ENCODE measurements at regions not wholly inside any gene's neighbourhood (a gene's known extent, or its start where the extent isn't known, plus 50 kb on each side); places are given as distances from the start of the nearest gene placed in this dataset.
"Not testable (repeated sequence)": the region's sequence is repeated elsewhere in the genome, so short reads cannot be mapped to it uniquely, and the experiment has no call there.

GRCh38 chr9:74107692-74108091, 389.4 kb upstream of the RORB start:
- DNase-seq, result no peak

- no peak for DNase-seq
Measured at GRCh38 chr9:74115976-74116375, 381.2 kb upstream of the RORB start.

GRCh38 chr9:74117151-74117550, 380.0 kb upstream of the RORB start:
- no peak for DNase-seq

GRCh38 chr9:74117731-74118130, 379.4 kb upstream of the RORB start:
- no peak for DNase-seq

- no peak for DNase-seq
Measured at GRCh38 chr9:74120061-74120460, 377.1 kb upstream of the RORB start.

GRCh38 chr9:74120470-74120869, 376.7 kb upstream of the RORB start:
- DNase-seq, result no peak

GRCh38 chr9:74122216-74122615, 374.9 kb upstream of the RORB start:
- DNase-seq, result no peak

- no peak for DNase-seq
Measured at GRCh38 chr9:74122661-74123060, 374.5 kb upstream of the RORB start.

GRCh38 chr9:74125941-74126340, 371.2 kb upstream of the RORB start:
- no peak for DNase-seq

GRCh38 chr9:74132986-74133385, 364.1 kb upstream of the RORB start:
- DNase-seq, result no peak

GRCh38 chr9:74133921-74134320, 363.2 kb upstream of the RORB start:
- DNase-seq, result no peak

- no peak for DNase-seq
Measured at GRCh38 chr9:74138182-74138581, 359.0 kb upstream of the RORB start.

- no peak for DNase-seq
Measured at GRCh38 chr9:74140141-74140540, 357.0 kb upstream of the RORB start.

GRCh38 chr9:74147906-74148305, 349.2 kb upstream of the RORB start:
- no peak for DNase-seq

GRCh38 chr9:74172874-74173273, 324.3 kb upstream of the RORB start:
- DNase-seq, result no peak

- no peak for DNase-seq
Measured at GRCh38 chr9:74173284-74173683, 323.9 kb upstream of the RORB start.

GRCh38 chr9:74197771-74198170, 299.4 kb upstream of the RORB start:
- DNase-seq, result not testable (repeated sequence)

- DNase-seq, result no peak
Measured at GRCh38 chr9:74205056-74205455, 292.1 kb upstream of the RORB start.

GRCh38 chr9:74218385-74219063, 278.6 kb upstream of the RORB start:
- DNase-seq, result no peak

GRCh38 chr9:74220327-74220726, 276.8 kb upstream of the RORB start:
- DNase-seq, result no peak

GRCh38 chr9:74236857-74237256, 260.3 kb upstream of the RORB start:
- no peak for DNase-seq

- no peak for DNase-seq
Measured at GRCh38 chr9:74245866-74246497, 251.2 kb upstream of the RORB start.

GRCh38 chr9:74255489-74255984, 241.6 kb upstream of the RORB start:
- no peak for DNase-seq

GRCh38 chr9:74275872-74276508, 221.1 kb upstream of the RORB start:
- DNase-seq, result no peak

All from NCI-H2171 (cell line).